Jurkat, Clone E6-1 (cell line): ENCODE measurements at regions not wholly inside any gene's neighbourhood (a gene's known extent, or its start where the extent isn't known, plus 50 kb on each side); places are given as distances from the start of the nearest gene placed in this dataset.

ENCODE experiments used
- DNase-seq: peaks from one replicate; pipeline ENCODE4 v3.0.0-alpha.2; 2011; ENCODE audit warnings: low read depth, low spot score
- H3K4me3 ChIP-seq: 2 replicates; pipeline ENCODE4 v1.5.1; 2011; ENCODE audit warnings: mild to moderate bottlenecking, low read length, control low read depth, moderate library complexity

GRCh38 chr1:105934806-105935205, 1121.7 kb upstream of the PRMT6 start:
- no peak for DNase-seq
- no peak overlapping the region for H3K4me3 ChIP-seq

- H3K4me3 ChIP-seq = no peak overlapping the region
- no peak for DNase-seq
Measured at GRCh38 chr1:105964879-105965278, 1091.6 kb upstream of the PRMT6 start.

- no peak for DNase-seq
- no peak overlapping the region for H3K4me3 ChIP-seq
Measured at GRCh38 chr1:105997516-105997915, 1059.0 kb upstream of the PRMT6 start.

- no peak for DNase-seq
- no peak overlapping the region for H3K4me3 ChIP-seq
Measured at GRCh38 chr1:106022312-106022902, 1034.1 kb upstream of the PRMT6 start.

GRCh38 chr1:106027871-106028270, 1028.6 kb upstream of the PRMT6 start:
- no peak for DNase-seq
- H3K4me3 ChIP-seq = no peak overlapping the region

- no peak for DNase-seq
- no peak overlapping the region for H3K4me3 ChIP-seq
Measured at GRCh38 chr1:106037526-106037925, 1018.9 kb upstream of the PRMT6 start.

GRCh38 chr1:106038260-106038659, 1018.2 kb upstream of the PRMT6 start:
- no peak for DNase-seq
- H3K4me3 ChIP-seq = no peak overlapping the region

GRCh38 chr1:106043971-106044370, 1012.5 kb upstream of the PRMT6 start:
- DNase-seq = no peak

GRCh38 chr1:106047210-106047609, 1009.3 kb upstream of the PRMT6 start:
- DNase-seq = no peak
- H3K4me3 ChIP-seq = no peak overlapping the region

More at GRCh38 chr1:106043971-106044370, 1012.5 kb upstream of the PRMT6 start:
- H3K4me3 ChIP-seq = no peak overlapping the region

GRCh38 chr1:106049595-106049994, 1006.9 kb upstream of the PRMT6 start:
- no peak overlapping the region for H3K4me3 ChIP-seq
- no peak for DNase-seq

GRCh38 chr1:106055855-106056254, 1000.6 kb upstream of the PRMT6 start:
- H3K4me3 ChIP-seq = no peak overlapping the region

GRCh38 chr1:106061586-106062495, 994.6 kb upstream of the PRMT6 start:
- H3K4me3 ChIP-seq = no peak overlapping the region
- no peak for DNase-seq

More at GRCh38 chr1:106055855-106056254, 1000.6 kb upstream of the PRMT6 start:
- DNase-seq = no peak

GRCh38 chr1:106063510-106063909, 993.0 kb upstream of the PRMT6 start:
- DNase-seq = no peak
- no peak overlapping the region for H3K4me3 ChIP-seq

- H3K4me3 ChIP-seq = no peak overlapping the region
- DNase-seq = no peak
Measured at GRCh38 chr1:106072909-106073600, 983.4 kb upstream of the PRMT6 start.

GRCh38 chr1:106080608-106081325, 975.7 kb upstream of the PRMT6 start:
- no peak overlapping the region for H3K4me3 ChIP-seq

GRCh38 chr1:106111044-106111443, 945.4 kb upstream of the PRMT6 start:
- no peak for DNase-seq
- H3K4me3 ChIP-seq = no peak overlapping the region

More at GRCh38 chr1:106080608-106081325, 975.7 kb upstream of the PRMT6 start:
- DNase-seq = no peak

- no peak for DNase-seq
- H3K4me3 ChIP-seq = no peak overlapping the region
Measured at GRCh38 chr1:106113851-106114250, 942.6 kb upstream of the PRMT6 start.

GRCh38 chr1:106120789-106121188, 935.7 kb upstream of the PRMT6 start:
- no peak overlapping the region for H3K4me3 ChIP-seq

GRCh38 chr1:106121728-106122127, 934.7 kb upstream of the PRMT6 start:
- no peak for DNase-seq
- no peak overlapping the region for H3K4me3 ChIP-seq

More at GRCh38 chr1:106120789-106121188, 935.7 kb upstream of the PRMT6 start:
- DNase-seq = no peak
